ENCODE measurements at regions not wholly inside any gene's neighbourhood (a gene's known extent, or its start where the extent isn't known, plus 50 kb on each side); places are given as distances from the start of the nearest gene placed in this dataset.

- TF ChIP-seq, protein P1, sequence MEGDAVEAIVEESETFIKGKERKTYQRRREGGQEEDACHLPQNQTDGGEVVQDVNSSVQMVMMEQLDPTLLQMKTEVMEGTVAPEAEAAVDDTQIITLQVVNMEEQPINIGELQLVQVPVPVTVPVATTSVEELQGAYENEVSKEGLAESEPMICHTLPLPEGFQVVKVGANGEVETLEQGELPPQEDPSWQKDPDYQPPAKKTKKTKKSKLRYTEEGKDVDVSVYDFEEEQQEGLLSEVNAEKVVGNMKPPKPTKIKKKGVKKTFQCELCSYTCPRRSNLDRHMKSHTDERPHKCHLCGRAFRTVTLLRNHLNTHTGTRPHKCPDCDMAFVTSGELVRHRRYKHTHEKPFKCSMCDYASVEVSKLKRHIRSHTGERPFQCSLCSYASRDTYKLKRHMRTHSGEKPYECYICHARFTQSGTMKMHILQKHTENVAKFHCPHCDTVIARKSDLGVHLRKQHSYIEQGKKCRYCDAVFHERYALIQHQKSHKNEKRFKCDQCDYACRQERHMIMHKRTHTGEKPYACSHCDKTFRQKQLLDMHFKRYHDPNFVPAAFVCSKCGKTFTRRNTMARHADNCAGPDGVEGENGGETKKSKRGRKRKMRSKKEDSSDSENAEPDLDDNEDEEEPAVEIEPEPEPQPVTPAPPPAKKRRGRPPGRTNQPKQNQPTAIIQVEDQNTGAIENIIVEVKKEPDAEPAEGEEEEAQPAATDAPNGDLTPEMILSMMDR (conservative IDR thresholded peaks at IDR 0.05; ENCODE audit: low read depth, low read length), result peak; percentile 67
- TF ChIP-seq RCOR1 (IDR thresholded peaks at IDR 0.05; ENCODE audit: insufficient replicate concordance, low read length) (no peak), CEBPB (IDR thresholded peaks at IDR 0.05; ENCODE audit: low read depth, low read length) (peak; percentile 96), POLR2A (IDR thresholded peaks at IDR 0.05; ENCODE audit: low read depth, low read length) (no peak), MAZ (IDR thresholded peaks at IDR 0.05; ENCODE audit: borderline replicate concordance, low read depth, low read length) (no peak), CHD1 (IDR thresholded peaks at IDR 0.05; ENCODE audit: low read depth, low read length) (no peak), RAD21 (IDR thresholded peaks at IDR 0.05; ENCODE audit: low read length) (peak; percentile 72), MXI1 (IDR thresholded peaks at IDR 0.05; ENCODE audit: borderline replicate concordance, low read depth, low read length) (no peak), FOS (IDR thresholded peaks at IDR 0.05; ENCODE audit: low read depth, low read length) (no peak), MAFK (IDR thresholded peaks at IDR 0.05; ENCODE audit: low read depth, low read length) (no peak)
- TF ChIP-seq, protein P2, sequence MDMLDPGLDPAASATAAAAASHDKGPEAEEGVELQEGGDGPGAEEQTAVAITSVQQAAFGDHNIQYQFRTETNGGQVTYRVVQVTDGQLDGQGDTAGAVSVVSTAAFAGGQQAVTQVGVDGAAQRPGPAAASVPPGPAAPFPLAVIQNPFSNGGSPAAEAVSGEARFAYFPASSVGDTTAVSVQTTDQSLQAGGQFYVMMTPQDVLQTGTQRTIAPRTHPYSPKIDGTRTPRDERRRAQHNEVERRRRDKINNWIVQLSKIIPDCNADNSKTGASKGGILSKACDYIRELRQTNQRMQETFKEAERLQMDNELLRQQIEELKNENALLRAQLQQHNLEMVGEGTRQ (IDR thresholded peaks at IDR 0.05; ENCODE audit: low read depth, low read length), result no peak
- TF ChIP-seq, protein P3, sequence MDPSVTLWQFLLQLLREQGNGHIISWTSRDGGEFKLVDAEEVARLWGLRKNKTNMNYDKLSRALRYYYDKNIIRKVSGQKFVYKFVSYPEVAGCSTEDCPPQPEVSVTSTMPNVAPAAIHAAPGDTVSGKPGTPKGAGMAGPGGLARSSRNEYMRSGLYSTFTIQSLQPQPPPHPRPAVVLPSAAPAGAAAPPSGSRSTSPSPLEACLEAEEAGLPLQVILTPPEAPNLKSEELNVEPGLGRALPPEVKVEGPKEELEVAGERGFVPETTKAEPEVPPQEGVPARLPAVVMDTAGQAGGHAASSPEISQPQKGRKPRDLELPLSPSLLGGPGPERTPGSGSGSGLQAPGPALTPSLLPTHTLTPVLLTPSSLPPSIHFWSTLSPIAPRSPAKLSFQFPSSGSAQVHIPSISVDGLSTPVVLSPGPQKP (IDR thresholded peaks at IDR 0.05; ENCODE audit: borderline replicate concordance, low read depth, low read length), result no peak
Observed at GRCh38 chr4:130563185-130563888, 1467.4 kb downstream of the C4orf33 start.

Measured in IMR-90 (cell line).